ENCODE measurements at regions not wholly inside any gene's neighbourhood (a gene's known extent, or its start where the extent isn't known, plus 50 kb on each side); places are given as distances from the start of the nearest gene placed in this dataset.

DNA sequence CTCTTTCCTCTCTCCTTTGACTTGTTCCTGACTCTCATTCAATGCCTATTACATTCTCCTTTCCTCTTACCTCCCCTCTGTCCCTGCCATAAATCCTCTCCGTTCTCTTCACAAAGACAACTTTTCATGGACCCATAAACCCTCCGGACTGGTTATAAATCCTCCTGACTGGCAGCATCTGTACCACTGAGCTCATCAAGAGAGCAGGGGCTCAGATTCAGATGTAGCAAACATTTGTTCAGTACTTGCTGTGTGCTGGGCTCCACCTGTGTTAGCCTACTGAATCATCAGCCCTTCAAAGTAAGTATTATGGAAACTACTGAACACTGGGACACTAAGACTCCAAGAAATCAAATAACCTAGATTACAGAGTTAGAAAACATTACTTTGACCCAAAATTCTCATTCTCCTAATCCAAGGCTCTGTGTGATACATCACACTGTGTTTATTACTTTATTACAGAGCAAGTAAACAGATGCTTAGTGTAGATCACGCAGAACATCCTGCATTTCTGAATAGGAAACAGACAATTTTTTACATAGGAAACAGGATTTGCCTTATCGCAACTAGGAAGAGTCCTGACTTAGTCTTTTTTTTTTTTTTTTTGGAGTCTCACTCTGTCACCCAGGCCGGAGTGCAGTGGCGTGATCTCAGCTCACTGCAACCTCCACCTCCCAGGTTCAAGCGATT is 108.6 kb upstream of the PDE1C start:
- no peaks in the 10 kb centered on the region for H3K36me3 ChIP-seq (ENCODE audit: control insufficient read depth, insufficient read depth, low read length)
- no peak for DNase-seq (ENCODE audit: extremely low read depth, insufficient read length)
- H3K27me3 ChIP-seq (replicated peaks; ENCODE audit: control insufficient read depth, insufficient read depth, low read length) = peaks cover 1% of the 10 kb centered on the region; the same call in 1 of the 2 replicates
- H3K4me3 ChIP-seq (replicated peaks; ENCODE audit: low read depth, low read length) = no peak overlapping the region
- TF ChIP-seq, protein P1, sequence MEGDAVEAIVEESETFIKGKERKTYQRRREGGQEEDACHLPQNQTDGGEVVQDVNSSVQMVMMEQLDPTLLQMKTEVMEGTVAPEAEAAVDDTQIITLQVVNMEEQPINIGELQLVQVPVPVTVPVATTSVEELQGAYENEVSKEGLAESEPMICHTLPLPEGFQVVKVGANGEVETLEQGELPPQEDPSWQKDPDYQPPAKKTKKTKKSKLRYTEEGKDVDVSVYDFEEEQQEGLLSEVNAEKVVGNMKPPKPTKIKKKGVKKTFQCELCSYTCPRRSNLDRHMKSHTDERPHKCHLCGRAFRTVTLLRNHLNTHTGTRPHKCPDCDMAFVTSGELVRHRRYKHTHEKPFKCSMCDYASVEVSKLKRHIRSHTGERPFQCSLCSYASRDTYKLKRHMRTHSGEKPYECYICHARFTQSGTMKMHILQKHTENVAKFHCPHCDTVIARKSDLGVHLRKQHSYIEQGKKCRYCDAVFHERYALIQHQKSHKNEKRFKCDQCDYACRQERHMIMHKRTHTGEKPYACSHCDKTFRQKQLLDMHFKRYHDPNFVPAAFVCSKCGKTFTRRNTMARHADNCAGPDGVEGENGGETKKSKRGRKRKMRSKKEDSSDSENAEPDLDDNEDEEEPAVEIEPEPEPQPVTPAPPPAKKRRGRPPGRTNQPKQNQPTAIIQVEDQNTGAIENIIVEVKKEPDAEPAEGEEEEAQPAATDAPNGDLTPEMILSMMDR (IDR thresholded peaks at IDR 0.05; ENCODE audit: insufficient read depth, low read length, poor library complexity, severe bottlenecking) = no peak

DNA sequence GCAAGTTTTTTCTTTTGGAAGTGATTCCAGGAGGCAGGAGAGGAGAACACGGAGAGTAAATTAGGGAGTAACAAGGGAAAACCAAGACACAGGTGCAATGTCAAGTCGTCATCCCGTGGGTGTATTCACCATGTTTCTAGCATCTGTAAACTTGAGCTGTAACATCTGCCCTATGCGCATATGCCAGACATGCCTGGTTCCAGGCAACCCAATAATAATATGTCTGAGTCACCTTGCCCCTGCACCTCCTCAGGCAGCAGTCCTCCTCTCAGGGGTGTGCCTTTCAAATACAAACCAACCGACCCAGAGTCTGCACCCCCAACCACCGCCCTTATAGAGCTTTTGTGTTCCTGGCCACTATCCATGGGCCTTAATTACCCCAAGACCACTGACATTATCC is 107.0 kb upstream of the PDE1C start:
- Histone ChIP-seq H3K27me3 (replicated peaks; ENCODE audit: control insufficient read depth, insufficient read depth, low read length) (peaks cover 1% of the 10 kb centered on the region; the same call in 1 of the 2 replicates), H3K36me3 (ENCODE audit: control insufficient read depth, insufficient read depth, low read length) (no peaks in the 10 kb centered on the region), H3K4me3 (replicated peaks; ENCODE audit: low read depth, low read length) (no peak overlapping the region)
- TF ChIP-seq, protein P1 (IDR thresholded peaks at IDR 0.05; ENCODE audit: insufficient read depth, low read length, poor library complexity, severe bottlenecking) = no peak
- DNase-seq (ENCODE audit: extremely low read depth, insufficient read length) = no peak

DNA sequence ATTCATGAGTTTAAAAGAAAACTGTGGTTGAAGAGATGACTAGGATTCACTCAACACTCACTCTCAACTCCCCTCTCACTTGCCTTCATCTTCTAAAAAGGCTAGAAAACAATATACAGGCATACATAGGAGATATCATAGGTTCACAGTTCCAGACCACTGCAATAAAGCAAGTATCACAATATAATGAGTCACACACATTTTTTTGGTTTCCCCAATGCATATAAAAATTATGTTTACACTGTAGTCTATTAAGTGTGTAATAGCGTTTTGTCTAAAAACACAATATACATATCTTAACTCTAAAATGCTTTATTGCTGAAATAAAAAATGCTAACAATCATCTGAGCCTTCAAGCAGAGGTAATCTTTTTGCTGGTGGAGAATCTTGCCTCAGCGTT is 104.9 kb upstream of the PDE1C start:
- DNase-seq (ENCODE audit: extremely low read depth, insufficient read length) = no peak
- Histone ChIP-seq H3K27me3 (replicated peaks; ENCODE audit: control insufficient read depth, insufficient read depth, low read length) (peaks cover 1% of the 10 kb centered on the region; the same call in 1 of the 2 replicates), H3K36me3 (ENCODE audit: control insufficient read depth, insufficient read depth, low read length) (no peaks in the 10 kb centered on the region), H3K4me3 (replicated peaks; ENCODE audit: low read depth, low read length) (no peak overlapping the region)
- TF ChIP-seq, protein P1 (IDR thresholded peaks at IDR 0.05; ENCODE audit: insufficient read depth, low read length, poor library complexity, severe bottlenecking) = no peak

DNA sequence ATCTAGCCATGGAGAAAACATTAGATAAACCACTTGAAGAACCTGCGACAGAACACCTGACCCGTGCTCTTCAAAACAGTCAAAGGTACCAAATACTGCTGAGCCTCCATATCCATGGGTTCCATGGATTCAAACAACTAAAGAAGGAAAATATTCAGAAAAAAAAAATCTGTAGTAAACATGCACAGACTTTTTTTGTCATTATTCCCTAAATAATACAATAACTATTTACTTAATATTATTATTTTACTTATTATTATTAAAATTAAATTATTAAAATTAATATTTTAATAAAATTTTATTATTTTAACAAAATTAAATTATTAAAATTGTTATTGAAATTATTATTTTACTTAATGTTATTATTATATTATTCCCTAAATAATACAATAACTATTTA is 101.0 kb upstream of the PDE1C start:
- Histone ChIP-seq H3K27me3 (replicated peaks; ENCODE audit: control insufficient read depth, insufficient read depth, low read length) (no peaks in the 10 kb centered on the region), H3K4me3 (replicated peaks; ENCODE audit: low read depth, low read length) (no peak overlapping the region), H3K36me3 (ENCODE audit: control insufficient read depth, insufficient read depth, low read length) (no peaks in the 10 kb centered on the region)
- DNase-seq (ENCODE audit: extremely low read depth, insufficient read length) = no peak
- TF ChIP-seq, protein P1 (IDR thresholded peaks at IDR 0.05; ENCODE audit: insufficient read depth, low read length, poor library complexity, severe bottlenecking) = no peak

DNA sequence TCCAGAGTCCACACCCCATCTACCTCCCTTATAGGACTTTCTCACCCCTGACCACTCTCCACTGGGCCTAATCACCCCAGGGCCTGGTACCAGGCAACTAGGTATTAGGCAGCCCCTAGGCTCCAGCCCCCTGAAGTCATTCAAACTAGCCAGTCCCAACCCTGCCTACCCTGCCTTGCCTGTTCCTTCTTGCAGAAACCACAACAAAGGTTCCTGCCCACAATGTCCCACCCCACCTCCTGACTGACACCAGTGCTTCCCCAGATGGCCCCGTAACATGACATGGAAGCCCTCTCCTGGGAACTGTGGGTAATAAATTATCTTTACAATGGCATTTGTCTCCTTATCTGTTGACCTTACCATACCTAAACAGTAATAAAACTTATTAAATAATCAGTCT is 100.6 kb upstream of the PDE1C start:
- DNase-seq (ENCODE audit: extremely low read depth, insufficient read length) = no peak
- Histone ChIP-seq H3K27me3 (replicated peaks; ENCODE audit: control insufficient read depth, insufficient read depth, low read length) (no peaks in the 10 kb centered on the region), H3K36me3 (ENCODE audit: control insufficient read depth, insufficient read depth, low read length) (no peaks in the 10 kb centered on the region), H3K4me3 (replicated peaks; ENCODE audit: low read depth, low read length) (no peak overlapping the region)
- TF ChIP-seq, protein P1 (IDR thresholded peaks at IDR 0.05; ENCODE audit: insufficient read depth, low read length, poor library complexity, severe bottlenecking) = no peak

DNA sequence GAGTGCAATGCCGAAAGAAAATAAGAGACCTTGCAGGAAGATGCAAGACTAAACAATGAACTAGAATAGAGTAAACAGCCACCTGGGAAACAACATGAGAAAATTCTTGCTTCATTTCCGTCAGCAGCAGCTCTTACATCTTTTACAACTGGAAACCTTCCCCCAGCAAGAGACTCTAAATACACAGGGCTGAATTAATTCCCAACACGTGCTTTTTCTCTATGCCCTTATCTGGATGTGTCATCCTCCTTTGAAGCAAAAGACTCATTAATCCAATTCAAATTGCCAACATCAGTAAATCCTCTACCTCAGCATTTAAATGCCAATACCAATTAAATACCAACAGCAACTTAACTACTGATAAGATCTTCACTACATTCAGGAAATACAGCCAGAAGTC is 99.0 kb upstream of the PDE1C start:
- Histone ChIP-seq H3K4me3 (replicated peaks; ENCODE audit: low read depth, low read length) (no peak overlapping the region), H3K36me3 (ENCODE audit: control insufficient read depth, insufficient read depth, low read length) (no peaks in the 10 kb centered on the region), H3K27me3 (replicated peaks; ENCODE audit: control insufficient read depth, insufficient read depth, low read length) (no peaks in the 10 kb centered on the region)
- no peak for DNase-seq (ENCODE audit: extremely low read depth, insufficient read length)
- TF ChIP-seq, protein P1 (IDR thresholded peaks at IDR 0.05; ENCODE audit: insufficient read depth, low read length, poor library complexity, severe bottlenecking) = no peak
